ENCODE measurements at regions not wholly inside any gene's neighbourhood (a gene's known extent, or its start where the extent isn't known, plus 50 kb on each side); places are given as distances from the start of the nearest gene placed in this dataset.

DNA sequence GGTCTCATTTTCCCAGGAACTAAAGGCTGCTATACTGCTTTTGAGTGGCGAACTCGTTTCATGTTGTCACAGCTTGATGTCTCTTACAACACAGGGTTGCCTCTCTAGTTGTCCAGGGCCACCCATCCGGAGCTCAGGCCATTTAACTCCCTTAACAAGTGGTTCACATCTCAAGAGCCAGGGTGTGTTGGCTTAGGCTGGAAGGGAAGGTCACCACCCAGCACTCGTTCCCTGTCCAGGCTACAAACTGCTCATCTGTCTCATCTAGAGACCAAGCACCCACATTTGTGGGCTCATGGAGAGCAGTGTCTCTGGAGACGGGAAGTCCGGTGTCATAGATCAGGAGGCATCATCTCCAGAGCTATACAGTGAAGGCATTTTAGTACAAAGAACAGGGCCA is 106.8 kb upstream of the EXOC2 start:
- Histone ChIP-seq H3K4me3 (ENCODE audit: low read length) (no peak overlapping the region), H3K9me3 (ENCODE audit: low read length) (no peaks in the 10 kb centered on the region), H3K36me3 (ENCODE audit: insufficient read depth, low read length) (no peaks in the 10 kb centered on the region), H2AFZ (ENCODE audit: low read depth, low read length) (no peak overlapping the region), H3K27me3 (ENCODE audit: insufficient read depth, low read length) (peaks cover 3% of the 10 kb centered on the region), H3K4me1 (ENCODE audit: insufficient read depth, low read length) (no peaks in the 10 kb centered on the region)

- Histone ChIP-seq H2AFZ (ENCODE audit: low read depth, low read length) (no peak overlapping the region), H3K9me3 (ENCODE audit: low read length) (no peaks in the 10 kb centered on the region), H3K36me3 (ENCODE audit: insufficient read depth, low read length) (no peaks in the 10 kb centered on the region), H3K4me3 (ENCODE audit: low read length) (no peak overlapping the region), H3K4me1 (ENCODE audit: insufficient read depth, low read length) (no peaks in the 10 kb centered on the region), H3K27me3 (ENCODE audit: insufficient read depth, low read length) (peaks cover 7% of the 10 kb centered on the region)
Observed at GRCh38 chr6:797479-798077, 104.6 kb upstream of the EXOC2 start.

GRCh38 chr6:795046-795685 is 102.2 kb upstream of the EXOC2 start:
- H2AFZ ChIP-seq (ENCODE audit: low read depth, low read length) = no peak overlapping the region
- no peaks in the 10 kb centered on the region for H3K4me1 ChIP-seq (ENCODE audit: insufficient read depth, low read length)
- H3K9me3 ChIP-seq (ENCODE audit: low read length) = no peaks in the 10 kb centered on the region
- H3K36me3 ChIP-seq (ENCODE audit: insufficient read depth, low read length) = no peaks in the 10 kb centered on the region
- peaks cover 7% of the 10 kb centered on the region for H3K27me3 ChIP-seq (ENCODE audit: insufficient read depth, low read length)
- H3K4me3 ChIP-seq (ENCODE audit: low read length) = no peak overlapping the region

DNA sequence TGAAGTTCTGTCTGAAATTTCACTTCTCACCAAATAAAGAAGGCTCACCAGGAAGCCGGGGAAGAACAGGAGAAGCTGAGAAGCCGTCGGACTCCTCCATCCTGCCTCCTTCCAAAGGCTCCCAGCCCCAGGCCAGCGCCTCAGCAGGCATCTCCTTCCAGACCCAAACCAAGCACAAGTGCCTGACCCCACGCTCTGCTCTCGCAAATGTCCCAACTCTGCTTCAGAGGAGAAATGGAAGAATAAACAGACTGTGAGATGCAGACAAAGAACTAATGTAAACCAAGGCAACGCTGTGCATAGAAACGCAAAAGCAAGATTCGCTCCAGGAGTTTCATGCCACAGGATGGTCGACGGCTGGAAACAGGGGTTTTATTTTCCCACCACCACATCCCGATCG is 100.3 kb upstream of the EXOC2 start:
- H3K27me3 ChIP-seq (ENCODE audit: insufficient read depth, low read length) = peaks cover 7% of the 10 kb centered on the region
- H3K4me1 ChIP-seq (ENCODE audit: insufficient read depth, low read length) = no peaks in the 10 kb centered on the region
- H2AFZ ChIP-seq (ENCODE audit: low read depth, low read length) = no peak overlapping the region
- no peaks in the 10 kb centered on the region for H3K36me3 ChIP-seq (ENCODE audit: insufficient read depth, low read length)
- H3K9me3 ChIP-seq (ENCODE audit: low read length) = no peaks in the 10 kb centered on the region
- no peak overlapping the region for H3K4me3 ChIP-seq (ENCODE audit: low read length)

DNA sequence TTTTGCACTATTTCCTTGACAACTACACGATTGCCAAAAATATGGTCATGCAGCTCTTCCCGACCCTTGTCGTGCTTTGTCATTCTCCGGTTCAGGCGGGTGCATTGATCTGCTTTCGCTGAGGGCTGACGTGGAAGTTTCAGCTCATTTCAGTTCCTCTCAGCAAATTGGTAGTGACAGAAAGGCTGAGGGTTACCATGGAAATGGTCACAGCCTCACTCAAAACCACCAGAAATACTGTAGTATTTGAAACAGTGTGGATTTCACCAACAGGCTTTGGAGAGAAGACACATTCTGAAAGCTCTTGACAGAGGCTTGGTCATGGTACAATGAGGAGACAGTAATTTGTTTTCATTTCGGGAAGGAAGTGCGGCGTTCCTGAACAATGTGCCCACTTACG is 99.7 kb upstream of the EXOC2 start:
- Histone ChIP-seq H3K4me3 (ENCODE audit: low read length) (no peak overlapping the region), H3K4me1 (ENCODE audit: insufficient read depth, low read length) (no peaks in the 10 kb centered on the region), H3K27me3 (ENCODE audit: insufficient read depth, low read length) (peaks cover 7% of the 10 kb centered on the region), H3K9me3 (ENCODE audit: low read length) (no peaks in the 10 kb centered on the region), H3K36me3 (ENCODE audit: insufficient read depth, low read length) (no peaks in the 10 kb centered on the region), H2AFZ (ENCODE audit: low read depth, low read length) (no peak overlapping the region)

DNA sequence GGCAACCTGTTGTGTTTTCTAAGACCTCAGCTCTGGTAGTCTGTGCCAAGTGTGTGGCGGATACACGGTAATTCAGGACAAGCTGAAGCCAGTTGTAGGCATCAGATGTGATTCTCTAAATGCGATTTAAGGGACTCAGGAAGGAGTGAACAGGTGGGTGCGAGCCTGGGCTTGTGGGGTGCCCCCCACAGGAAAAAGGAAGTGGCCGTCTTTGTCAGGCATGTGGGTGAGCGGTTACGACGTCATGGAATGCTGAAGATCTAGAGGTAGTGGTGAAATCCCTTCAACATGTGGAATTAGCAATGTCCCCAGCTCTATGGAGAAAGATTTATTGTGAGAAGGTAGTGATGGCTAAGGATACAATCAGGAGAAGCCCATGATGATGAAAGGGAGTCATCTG is 95.1 kb upstream of the EXOC2 start:
- Histone ChIP-seq H3K36me3 (ENCODE audit: insufficient read depth, low read length) (no peaks in the 10 kb centered on the region), H3K4me1 (ENCODE audit: insufficient read depth, low read length) (no peaks in the 10 kb centered on the region), H3K4me3 (ENCODE audit: low read length) (no peak overlapping the region), H3K27me3 (ENCODE audit: insufficient read depth, low read length) (no peaks in the 10 kb centered on the region), H3K9me3 (ENCODE audit: low read length) (no peaks in the 10 kb centered on the region), H2AFZ (ENCODE audit: low read depth, low read length) (no peak overlapping the region)

GRCh38 chr6:786946-787763 is 94.2 kb upstream of the EXOC2 start:
- Histone ChIP-seq H3K36me3 (ENCODE audit: insufficient read depth, low read length) (no peaks in the 10 kb centered on the region), H3K4me3 (ENCODE audit: low read length) (no peak overlapping the region), H2AFZ (ENCODE audit: low read depth, low read length) (no peak overlapping the region), H3K9me3 (ENCODE audit: low read length) (no peaks in the 10 kb centered on the region), H3K4me1 (ENCODE audit: insufficient read depth, low read length) (no peaks in the 10 kb centered on the region), H3K27me3 (ENCODE audit: insufficient read depth, low read length) (no peaks in the 10 kb centered on the region)

GRCh38 chr6:783966-784735 is 91.2 kb upstream of the EXOC2 start:
- H3K27me3 ChIP-seq (ENCODE audit: insufficient read depth, low read length) = no peaks in the 10 kb centered on the region
- no peaks in the 10 kb centered on the region for H3K36me3 ChIP-seq (ENCODE audit: insufficient read depth, low read length)
- H3K4me3 ChIP-seq (ENCODE audit: low read length) = no peak overlapping the region
- no peaks in the 10 kb centered on the region for H3K9me3 ChIP-seq (ENCODE audit: low read length)
- no peaks in the 10 kb centered on the region for H3K4me1 ChIP-seq (ENCODE audit: insufficient read depth, low read length)
- no peak overlapping the region for H2AFZ ChIP-seq (ENCODE audit: low read depth, low read length)

- no peaks in the 10 kb centered on the region for H3K27me3 ChIP-seq (ENCODE audit: insufficient read depth, low read length)
- no peak overlapping the region for H3K4me3 ChIP-seq (ENCODE audit: low read length)
- H3K36me3 ChIP-seq (ENCODE audit: insufficient read depth, low read length) = no peaks in the 10 kb centered on the region
- H2AFZ ChIP-seq (ENCODE audit: low read depth, low read length) = no peak overlapping the region
- no peaks in the 10 kb centered on the region for H3K4me1 ChIP-seq (ENCODE audit: insufficient read depth, low read length)
- H3K9me3 ChIP-seq (ENCODE audit: low read length) = no peaks in the 10 kb centered on the region
Observed at GRCh38 chr6:782141-782540, 89.2 kb upstream of the EXOC2 start.

- Histone ChIP-seq H3K4me3 (ENCODE audit: low read length) (no peak overlapping the region), H2AFZ (ENCODE audit: low read depth, low read length) (no peak overlapping the region), H3K9me3 (ENCODE audit: low read length) (no peaks in the 10 kb centered on the region), H3K36me3 (ENCODE audit: insufficient read depth, low read length) (no peaks in the 10 kb centered on the region), H3K4me1 (ENCODE audit: insufficient read depth, low read length) (no peaks in the 10 kb centered on the region), H3K27me3 (ENCODE audit: insufficient read depth, low read length) (no peaks in the 10 kb centered on the region)
Observed at GRCh38 chr6:781350-781961, 88.5 kb upstream of the EXOC2 start.

DNA sequence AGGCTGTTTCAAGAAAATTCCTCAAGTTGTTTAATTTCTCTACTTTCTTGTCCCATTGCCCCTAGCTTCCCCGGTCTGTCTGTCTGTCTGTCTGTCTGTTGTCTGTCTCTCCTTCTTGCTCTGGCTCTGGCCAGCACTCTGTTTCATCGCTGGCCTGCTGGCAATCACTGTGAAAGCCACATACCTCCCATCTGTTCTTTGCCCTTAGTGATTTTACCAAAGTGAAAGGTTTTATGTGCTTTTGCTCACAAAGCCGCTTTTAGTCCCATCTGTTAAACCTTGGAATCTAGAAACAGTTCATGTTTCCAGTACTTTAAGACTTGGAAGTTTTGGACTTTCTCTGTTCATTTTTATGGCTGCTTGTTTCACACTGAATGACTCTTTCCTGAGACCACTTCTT is 87.8 kb upstream of the EXOC2 start:
- no peaks in the 10 kb centered on the region for H3K4me1 ChIP-seq (ENCODE audit: insufficient read depth, low read length)
- H3K27me3 ChIP-seq (ENCODE audit: insufficient read depth, low read length) = no peaks in the 10 kb centered on the region
- no peaks in the 10 kb centered on the region for H3K9me3 ChIP-seq (ENCODE audit: low read length)
- no peak overlapping the region for H2AFZ ChIP-seq (ENCODE audit: low read depth, low read length)
- H3K4me3 ChIP-seq (ENCODE audit: low read length) = no peak overlapping the region
- no peaks in the 10 kb centered on the region for H3K36me3 ChIP-seq (ENCODE audit: insufficient read depth, low read length)

DNA sequence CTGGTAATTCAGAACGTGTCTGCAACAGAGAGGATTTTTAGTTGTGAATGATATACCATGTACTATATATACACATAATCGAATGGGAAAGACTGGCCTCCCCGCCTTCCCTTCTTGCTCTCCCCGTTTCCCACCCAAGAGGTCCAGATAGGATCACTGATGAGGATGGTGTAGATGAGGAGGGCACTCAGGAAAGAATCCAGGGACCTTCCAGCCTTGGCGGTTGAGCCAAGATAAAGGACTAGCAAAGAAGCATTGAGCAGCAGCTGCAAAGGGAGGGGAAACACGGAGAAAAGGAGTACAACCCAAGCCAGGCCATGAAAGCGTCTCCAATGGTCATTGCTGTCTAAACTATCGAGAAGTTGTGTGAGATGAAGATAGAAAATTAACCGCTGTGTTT is 84.0 kb upstream of the EXOC2 start:
- H2AFZ ChIP-seq (ENCODE audit: low read depth, low read length) = no peak overlapping the region
- H3K27me3 ChIP-seq (ENCODE audit: insufficient read depth, low read length) = no peaks in the 10 kb centered on the region
- H3K4me1 ChIP-seq (ENCODE audit: insufficient read depth, low read length) = no peaks in the 10 kb centered on the region
- no peaks in the 10 kb centered on the region for H3K9me3 ChIP-seq (ENCODE audit: low read length)
- no peak overlapping the region for H3K4me3 ChIP-seq (ENCODE audit: low read length)
- H3K36me3 ChIP-seq (ENCODE audit: insufficient read depth, low read length) = no peaks in the 10 kb centered on the region

GRCh38 chr6:776528-776931 is 83.6 kb upstream of the EXOC2 start:
- H3K27me3 ChIP-seq (ENCODE audit: insufficient read depth, low read length) = no peaks in the 10 kb centered on the region
- H3K4me3 ChIP-seq (ENCODE audit: low read length) = no peak overlapping the region
- H3K4me1 ChIP-seq (ENCODE audit: insufficient read depth, low read length) = no peaks in the 10 kb centered on the region
- no peak overlapping the region for H2AFZ ChIP-seq (ENCODE audit: low read depth, low read length)
- H3K36me3 ChIP-seq (ENCODE audit: insufficient read depth, low read length) = no peaks in the 10 kb centered on the region
- H3K9me3 ChIP-seq (ENCODE audit: low read length) = no peaks in the 10 kb centered on the region

All from neuron (in vitro differentiated cells).